LNCAP (cell line): ENCODE measurements at regions not wholly inside any gene's neighbourhood (a gene's known extent, or its start where the extent isn't known, plus 50 kb on each side); places are given as distances from the start of the nearest gene placed in this dataset.

ENCODE experiments used
- CTCF ChIP-seq: fragments of 450-650 bp; IDR thresholded peaks from 2 replicates; pipeline ENCODE4 v1.5.1; 2017; ENCODE audit warnings: mild to moderate bottlenecking

- TF ChIP-seq CTCF = no peak
These were observed 160.0 kb upstream of the UMPS start for GRCh38 chr3:124570232-124570631.

- TF ChIP-seq CTCF = no peak
These were observed 157.3 kb upstream of the UMPS start for GRCh38 chr3:124572851-124573405.

- TF ChIP-seq CTCF = no peak
These were observed 156.2 kb upstream of the UMPS start for GRCh38 chr3:124574012-124574411.

GRCh38 chr3:124576565-124577493 is 153.4 kb upstream of the UMPS start:
- TF ChIP-seq CTCF = no peak

GRCh38 chr3:124577494-124578167 is 152.6 kb upstream of the UMPS start:
- no peak for TF ChIP-seq CTCF

GRCh38 chr3:124579641-124580040 is 150.6 kb upstream of the UMPS start:
- no peak for TF ChIP-seq CTCF

- no peak for TF ChIP-seq CTCF
These were observed 148.1 kb upstream of the UMPS start for GRCh38 chr3:124582196-124582595.
